ENCODE measurements at regions not wholly inside any gene's neighbourhood (a gene's known extent, or its start where the extent isn't known, plus 50 kb on each side); places are given as distances from the start of the nearest gene placed in this dataset.

DNA sequence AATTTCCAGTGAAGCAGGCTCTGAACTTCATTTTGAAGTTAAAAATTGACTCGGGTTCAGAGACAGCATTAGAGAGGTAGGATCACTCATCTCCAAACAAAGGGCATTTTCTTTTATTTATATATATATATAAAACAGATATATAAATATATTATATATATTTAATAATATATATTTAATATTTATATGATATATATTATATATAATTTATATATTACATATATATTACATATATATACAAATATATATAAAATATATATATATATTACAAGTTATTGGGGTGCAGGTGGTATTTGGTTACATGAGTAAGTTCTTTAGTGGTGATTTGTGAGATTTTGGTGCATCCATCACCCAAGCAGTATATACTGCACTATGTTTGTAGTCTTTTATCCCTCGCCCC is 320.8 kb downstream of the MAP2K6 start:
- TF ChIP-seq POLR2AphosphoS5 (IDR thresholded peaks at IDR 0.05; ENCODE audit: borderline replicate concordance, low read depth, low read length) = no peak
- TF ChIP-seq EZH2 (IDR thresholded peaks at IDR 0.05) = no peak
